Retinal pigment epithelial cell (primary cell): ENCODE measurements at regions not wholly inside any gene's neighbourhood (a gene's known extent, or its start where the extent isn't known, plus 50 kb on each side); places are given as distances from the start of the nearest gene placed in this dataset.

Experiments used
- DNase-seq: peaks from one replicate; pipeline ENCODE4 v3.0.0-alpha.2; 2010; ENCODE audit warnings: low read depth
- H3K4me3 ChIP-seq: 2 replicates; pipeline ENCODE4 v1.5.1; 2011; ENCODE audit warnings: mild to moderate bottlenecking, low read length, control low read depth, moderate library complexity
- TF ChIP-seq, protein P1 (sequence below): conservative IDR thresholded peaks from 2 replicates; pipeline ENCODE4 v1.5.1; 2011; ENCODE audit warnings: low read depth, low read length, control low read depth, inconsistent platforms

DNA sequence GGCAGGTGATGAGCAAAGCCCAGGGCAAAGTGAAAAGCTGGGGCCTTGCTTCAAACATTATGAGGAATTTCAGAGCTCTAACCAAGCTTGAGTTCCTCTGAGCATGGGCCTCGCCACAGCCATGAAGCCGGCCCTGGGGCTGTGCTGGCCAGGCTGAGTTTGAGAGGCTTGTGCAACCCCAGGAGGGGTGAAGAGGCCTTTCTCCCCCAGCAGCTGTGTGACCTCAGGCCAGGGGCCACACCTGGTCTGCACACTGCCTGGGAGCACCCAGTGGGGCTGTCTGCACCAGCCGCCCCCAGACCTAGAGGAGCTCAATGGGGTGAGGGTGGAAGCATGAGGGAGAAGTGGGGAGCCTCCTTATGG lies 204.9 kb upstream of the C14orf180 start:
- TF ChIP-seq, protein P1, sequence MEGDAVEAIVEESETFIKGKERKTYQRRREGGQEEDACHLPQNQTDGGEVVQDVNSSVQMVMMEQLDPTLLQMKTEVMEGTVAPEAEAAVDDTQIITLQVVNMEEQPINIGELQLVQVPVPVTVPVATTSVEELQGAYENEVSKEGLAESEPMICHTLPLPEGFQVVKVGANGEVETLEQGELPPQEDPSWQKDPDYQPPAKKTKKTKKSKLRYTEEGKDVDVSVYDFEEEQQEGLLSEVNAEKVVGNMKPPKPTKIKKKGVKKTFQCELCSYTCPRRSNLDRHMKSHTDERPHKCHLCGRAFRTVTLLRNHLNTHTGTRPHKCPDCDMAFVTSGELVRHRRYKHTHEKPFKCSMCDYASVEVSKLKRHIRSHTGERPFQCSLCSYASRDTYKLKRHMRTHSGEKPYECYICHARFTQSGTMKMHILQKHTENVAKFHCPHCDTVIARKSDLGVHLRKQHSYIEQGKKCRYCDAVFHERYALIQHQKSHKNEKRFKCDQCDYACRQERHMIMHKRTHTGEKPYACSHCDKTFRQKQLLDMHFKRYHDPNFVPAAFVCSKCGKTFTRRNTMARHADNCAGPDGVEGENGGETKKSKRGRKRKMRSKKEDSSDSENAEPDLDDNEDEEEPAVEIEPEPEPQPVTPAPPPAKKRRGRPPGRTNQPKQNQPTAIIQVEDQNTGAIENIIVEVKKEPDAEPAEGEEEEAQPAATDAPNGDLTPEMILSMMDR, result no peak

DNA sequence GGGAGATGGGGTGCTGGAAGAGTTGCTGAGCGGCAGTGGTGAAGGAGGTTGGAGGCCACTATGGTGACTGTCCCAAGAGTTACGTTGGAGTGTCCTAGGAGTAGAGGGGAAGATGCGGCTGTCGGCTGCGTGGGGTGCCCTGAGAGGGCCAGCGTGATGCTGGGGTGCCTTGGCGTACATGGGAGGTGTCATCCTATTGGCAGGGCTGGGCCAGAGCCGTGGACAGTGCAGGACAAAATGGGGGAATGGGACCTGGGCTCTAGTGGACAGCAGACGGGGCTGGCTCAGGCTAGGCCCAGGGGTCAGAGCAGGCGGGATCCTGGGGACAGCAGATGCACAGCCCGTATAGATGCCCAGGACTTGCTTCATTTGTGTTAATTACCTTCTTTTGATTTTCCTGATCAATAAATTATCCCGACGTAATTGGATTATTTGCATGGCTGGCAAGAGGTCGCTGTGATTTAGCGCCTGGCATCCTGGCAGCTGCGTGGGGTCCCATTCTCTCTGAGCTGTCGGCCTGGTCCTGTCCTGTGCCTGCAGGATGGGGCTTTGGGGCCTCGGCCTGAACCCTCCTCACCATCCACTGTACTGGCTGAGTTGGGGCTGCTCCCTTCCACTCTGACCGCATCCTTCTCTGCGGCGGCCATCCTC lies 203.9 kb upstream of the C14orf180 start:
- TF ChIP-seq, protein P1, result no peak
- DNase-seq, result no peak
- H3K4me3 ChIP-seq, result no peak overlapping the region

More for the DNA sequence above, 204.9 kb upstream of the C14orf180 start:
- H3K4me3 ChIP-seq, result no peak overlapping the region
- DNase-seq, result no peak

DNA sequence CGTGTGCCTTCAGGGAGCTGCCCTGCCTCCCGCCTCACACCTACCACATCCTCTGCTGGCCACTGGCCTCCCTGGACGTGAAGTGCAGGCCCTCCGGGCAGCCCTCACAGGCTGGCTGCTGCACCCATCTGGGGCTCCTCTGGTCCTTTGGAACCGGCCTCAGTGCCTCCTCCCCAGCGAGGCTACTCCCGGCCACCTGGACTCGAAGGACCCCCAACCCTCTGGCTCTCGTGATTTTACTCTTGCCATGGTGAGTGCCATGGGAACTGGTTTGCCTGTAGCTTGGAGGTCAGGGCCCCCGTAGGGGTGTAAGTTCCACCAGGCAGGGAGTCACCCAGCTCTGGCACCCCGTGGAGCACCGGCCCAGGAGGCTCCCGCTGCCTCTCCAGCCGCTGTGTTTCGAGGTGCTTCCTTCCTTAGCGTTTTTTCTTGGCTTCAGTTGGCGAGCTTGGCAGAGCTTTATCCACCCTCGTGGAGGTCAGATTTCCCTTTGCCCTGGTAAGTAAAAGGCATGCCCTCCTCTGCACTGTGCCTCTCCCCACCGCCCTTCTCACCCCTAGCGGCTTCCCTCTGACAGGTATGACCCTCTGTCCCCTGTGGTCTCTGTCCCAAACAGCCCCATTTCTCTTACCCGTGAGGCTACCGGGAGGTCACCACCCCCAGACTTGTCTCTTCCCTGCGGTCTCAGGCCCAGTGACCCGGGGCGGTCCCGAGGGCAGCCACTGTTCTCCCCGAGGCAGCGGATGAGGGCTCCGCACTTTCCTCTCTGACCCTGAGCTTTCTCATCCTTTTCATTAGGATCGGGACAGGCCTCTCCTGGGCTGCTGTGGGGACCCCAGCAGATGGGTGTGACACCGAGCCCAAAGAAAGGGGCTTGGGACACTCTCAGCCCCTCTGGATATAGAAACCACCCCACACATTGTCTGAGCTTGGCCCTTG lies 203.1 kb upstream of the C14orf180 start:
- DNase-seq, result no peak

DNA sequence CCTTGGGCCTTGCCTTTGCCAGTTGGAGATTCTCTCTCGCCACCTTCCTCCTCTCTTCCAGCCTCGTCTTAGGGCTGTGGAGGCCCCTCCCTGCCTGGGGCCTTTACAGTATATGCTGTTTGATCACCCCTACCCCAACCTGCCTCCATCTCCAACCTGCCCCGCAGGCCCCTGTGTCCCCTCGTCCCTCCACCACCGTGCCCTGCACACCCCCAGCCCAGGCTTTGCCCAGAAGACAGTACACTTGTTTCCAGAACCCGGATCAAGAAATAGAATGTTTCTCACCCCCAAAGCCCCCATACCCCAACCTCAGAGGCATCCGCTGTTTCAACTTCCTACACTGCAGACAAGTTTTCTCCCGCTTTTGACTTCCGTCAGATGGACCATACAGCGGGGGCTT lies 202.3 kb upstream of the C14orf180 start:
- H3K4me3 ChIP-seq, result no peak overlapping the region
- no peak for DNase-seq
- TF ChIP-seq, protein P1, result no peak

More for the DNA sequence above, 203.1 kb upstream of the C14orf180 start:
- H3K4me3 ChIP-seq, result no peak overlapping the region
- TF ChIP-seq, protein P1, result no peak

DNA sequence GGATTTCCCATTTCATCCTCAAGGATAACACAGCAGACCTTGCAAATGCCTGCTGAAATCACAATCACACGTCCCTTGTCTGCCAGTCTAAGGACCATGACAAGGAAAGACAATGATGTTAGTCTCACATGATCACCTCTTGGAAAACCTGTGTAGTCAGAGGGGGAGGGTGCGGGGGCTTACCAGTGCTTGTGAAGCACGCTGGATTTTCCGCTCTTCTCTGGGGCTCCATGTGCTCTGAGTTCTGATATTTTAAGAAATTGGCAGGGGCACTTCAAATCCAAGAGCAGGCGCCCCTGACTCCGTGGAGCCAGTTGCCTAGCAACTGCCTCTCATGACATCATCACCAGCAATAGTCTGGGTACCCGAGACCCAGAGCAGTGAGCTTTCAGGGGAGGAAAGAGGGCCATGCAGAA lies 200.9 kb upstream of the C14orf180 start:
- TF ChIP-seq, protein P1, result no peak
- no peak overlapping the region for H3K4me3 ChIP-seq
- DNase-seq, result no peak

DNA sequence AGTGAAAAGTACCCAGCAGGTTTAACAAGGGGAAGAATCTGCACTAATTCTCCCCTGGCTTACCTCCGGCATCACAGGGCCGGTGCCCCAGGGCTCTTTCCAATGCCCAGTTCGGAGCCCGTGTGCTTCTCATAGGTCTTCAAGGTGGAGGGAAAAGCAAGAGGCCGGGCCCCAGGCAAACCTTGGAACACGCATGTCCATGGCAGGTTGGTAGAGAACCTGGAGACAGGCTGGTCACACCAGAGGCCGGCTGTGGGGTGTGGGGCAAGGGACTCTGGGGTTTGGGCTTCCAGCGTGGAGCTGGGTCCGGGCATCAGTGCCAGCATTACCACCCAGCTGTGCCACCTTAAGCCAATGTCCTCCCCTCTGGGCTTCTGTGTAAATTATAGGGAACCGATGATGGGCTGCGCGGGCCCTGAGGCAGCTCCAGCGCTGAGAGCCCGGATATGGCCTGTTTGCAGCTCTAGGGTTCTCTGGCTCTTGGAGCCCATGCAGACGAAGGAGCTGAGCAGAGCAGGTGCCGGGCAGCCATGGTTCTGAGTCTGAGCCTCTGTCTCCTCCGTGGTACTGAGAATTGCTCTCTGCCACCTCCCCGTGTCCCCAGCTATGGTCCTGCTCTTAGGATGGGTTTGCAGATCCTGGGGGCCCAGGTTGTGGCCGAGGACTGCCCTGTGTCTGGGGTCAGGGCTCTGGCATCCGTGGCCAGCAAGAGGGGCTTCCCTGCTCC lies 197.0 kb upstream of the C14orf180 start:
- TF ChIP-seq, protein P1, result no peak
- H3K4me3 ChIP-seq, result no peak overlapping the region
- DNase-seq, result no peak
